Effector CD4-positive, alpha-beta T cell (primary cell): ENCODE measurements at regions not wholly inside any gene's neighbourhood (a gene's known extent, or its start where the extent isn't known, plus 50 kb on each side); places are given as distances from the start of the nearest gene placed in this dataset.
"Not testable (repeated sequence)": the region's sequence is repeated elsewhere in the genome, so short reads cannot be mapped to it uniquely, and the experiment has no call there.

Experiments used
- DNase-seq: peaks from one replicate; pipeline ENCODE4 v3.0.0-alpha.2; 2020

DNA sequence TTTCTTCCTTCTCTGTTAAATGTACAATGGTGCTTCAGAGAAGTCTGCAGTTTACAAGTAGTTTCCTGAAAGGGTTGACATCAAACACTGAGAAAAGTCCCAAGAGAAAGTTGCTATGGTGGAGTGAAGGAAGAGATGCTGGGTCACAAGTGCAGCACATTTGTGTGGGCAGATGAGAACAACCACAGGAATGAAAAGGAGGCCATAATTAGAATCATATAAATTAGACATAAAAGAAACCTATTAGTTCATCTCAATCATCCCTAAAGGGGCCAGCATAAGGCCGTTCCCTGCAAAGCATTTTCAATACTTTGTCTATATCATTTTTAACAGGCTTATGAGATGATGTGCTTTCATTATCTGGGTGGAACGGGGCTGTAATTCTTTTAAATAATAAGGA, 359.2 kb downstream of the IRS2 start:
- no peak for DNase-seq

DNA sequence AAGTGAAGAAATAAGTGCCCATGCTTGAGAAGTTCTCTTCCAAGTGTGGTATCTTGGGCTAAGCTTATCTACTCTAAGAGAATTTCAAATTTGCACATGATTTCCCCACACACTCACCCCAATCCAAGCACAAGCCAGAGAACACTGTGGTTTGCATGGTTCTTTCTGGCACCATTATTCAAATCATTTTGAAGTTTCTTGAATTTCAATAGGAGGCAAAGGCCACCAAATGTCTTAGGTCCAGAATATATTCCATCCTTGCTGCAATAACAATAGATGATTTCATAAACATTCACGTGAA, 359.7 kb downstream of the IRS2 start:
- no peak for DNase-seq

DNA sequence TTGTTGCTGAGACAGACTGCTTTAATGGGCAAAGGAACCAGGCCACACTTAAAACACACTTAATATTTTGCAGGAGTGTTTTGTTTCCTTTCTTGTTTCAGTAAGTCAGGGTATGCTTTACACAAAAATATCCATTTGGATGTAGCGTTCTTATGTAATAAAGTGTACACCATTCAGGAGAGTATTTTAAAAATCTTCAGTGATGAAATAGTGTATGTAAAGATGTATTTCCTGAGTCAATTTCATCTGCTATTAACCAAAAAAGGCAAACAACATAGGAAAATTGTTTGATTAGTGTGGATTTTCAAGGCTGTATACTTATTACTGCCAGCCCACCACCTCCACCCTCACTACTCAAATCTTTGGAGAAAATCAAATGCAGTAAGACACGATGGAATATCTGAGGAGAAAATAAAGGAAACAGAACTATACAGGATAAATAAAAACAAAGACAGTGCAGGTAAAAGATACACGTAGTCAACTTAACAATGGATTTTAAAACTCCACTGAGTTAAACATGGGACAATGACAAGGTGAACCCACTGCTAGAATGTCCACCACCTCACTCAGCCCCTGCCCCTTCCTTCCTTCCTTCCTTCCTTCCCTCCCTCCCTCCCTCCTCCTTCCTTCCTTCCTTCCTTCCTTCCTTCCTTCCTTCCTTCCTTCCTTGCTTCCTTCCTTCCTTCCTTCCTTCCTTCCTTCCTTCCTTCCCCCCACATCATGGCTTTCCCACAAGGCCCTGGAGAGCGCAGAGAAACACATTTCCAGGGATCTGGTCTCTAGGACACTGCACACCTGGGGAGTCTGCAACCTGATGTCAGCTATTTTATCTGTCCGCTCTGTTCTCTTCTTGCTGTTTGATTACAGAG, 360.3 kb downstream of the IRS2 start:
- DNase-seq, result no peak

DNA sequence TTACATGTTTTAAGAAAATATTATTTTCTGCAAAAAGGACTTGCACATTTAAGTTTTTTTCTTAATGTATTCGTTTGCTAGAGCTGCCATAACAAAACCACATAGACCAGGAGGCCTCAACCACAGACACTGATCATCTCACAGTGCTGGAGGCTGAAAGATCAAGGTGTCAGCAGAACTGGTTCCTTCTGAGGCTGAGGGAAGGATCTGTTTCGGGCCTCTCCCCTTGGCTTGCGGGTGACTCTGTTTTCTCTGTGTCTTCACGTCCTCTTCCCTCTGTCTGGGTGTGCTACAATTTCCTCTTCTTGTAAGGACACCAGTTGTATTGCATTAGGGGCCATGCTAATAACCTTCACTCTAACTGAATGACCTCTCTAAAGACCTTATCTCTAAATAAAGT, 364.2 kb downstream of the IRS2 start:
- no peak for DNase-seq

DNA sequence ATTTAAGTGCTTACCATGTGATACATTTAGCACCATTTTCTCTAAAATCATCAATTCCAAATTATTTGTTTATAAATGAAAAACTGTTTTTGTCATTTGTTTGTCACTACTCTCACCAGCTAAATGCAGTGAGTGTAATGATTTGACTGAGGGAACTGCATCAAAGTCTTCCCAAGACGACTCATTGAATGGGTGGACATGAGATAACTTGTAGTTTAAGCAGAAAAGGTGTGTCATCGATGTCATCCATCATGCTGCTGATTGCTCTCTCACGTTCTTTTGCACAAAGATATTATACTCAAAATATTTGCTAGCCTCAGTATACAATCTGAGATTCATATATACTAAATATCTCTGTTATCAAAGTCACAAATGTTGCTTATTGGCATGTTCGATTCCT, 366.5 kb downstream of the IRS2 start:
- no peak for DNase-seq

DNA sequence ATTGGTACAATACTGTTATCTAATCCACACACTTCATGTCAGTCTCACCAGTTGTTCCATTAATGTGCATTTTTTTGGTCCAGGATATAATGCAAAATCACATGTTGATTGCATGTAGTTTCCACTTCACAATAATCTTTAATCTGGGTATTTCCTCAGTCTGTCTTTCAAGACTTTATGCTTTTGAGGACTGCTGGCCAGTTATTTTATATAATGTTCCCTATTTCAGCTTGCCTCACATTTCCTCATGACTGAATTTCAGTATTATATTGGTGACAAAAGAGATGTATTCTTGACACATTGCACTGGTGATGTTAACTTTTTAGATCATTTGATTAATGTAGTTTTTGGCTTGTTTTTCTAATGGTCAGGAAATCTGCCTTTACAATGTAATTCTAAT, 368.3 kb downstream of the IRS2 start:
- DNase-seq, result no peak

DNA sequence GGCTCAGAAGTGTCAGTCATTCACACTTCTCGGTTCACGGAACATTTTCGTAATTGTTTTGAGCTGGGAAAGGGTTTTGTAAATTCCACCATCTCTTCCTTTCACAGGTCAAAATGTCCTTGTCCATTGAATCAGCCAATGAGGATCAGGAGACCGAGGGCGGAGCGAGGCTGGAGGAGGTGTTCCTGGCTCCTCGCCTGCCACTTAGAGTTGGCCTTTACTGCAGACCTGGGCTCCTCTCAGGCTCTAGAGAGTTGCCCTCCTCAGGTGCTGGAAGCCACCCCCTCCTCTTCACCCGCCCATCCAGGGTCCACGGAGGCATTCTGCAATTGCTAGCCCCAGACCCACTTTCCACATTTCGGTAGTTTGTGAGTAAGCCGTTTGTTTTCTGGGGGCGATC, 370.4 kb downstream of the IRS2 start:
- no peak for DNase-seq

DNA sequence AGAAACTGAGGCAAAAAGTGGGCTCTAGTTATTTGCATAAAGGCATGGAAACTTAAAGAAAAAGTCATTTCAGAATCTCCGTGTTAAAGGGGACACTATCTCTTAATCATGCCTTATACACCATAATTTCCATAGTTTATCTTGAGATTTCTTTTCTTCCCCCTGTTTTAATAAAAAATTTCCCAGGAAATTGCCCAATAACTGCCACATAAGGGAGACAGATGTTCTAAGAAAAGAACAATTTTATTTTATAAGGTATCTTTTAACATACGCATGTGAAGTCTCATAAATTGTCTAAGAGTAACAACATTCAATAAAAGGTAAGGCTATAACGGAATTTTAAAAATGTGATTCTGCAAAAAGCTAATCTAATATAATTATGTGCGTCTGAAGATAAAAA, 371.3 kb downstream of the IRS2 start:
- no peak for DNase-seq

DNA sequence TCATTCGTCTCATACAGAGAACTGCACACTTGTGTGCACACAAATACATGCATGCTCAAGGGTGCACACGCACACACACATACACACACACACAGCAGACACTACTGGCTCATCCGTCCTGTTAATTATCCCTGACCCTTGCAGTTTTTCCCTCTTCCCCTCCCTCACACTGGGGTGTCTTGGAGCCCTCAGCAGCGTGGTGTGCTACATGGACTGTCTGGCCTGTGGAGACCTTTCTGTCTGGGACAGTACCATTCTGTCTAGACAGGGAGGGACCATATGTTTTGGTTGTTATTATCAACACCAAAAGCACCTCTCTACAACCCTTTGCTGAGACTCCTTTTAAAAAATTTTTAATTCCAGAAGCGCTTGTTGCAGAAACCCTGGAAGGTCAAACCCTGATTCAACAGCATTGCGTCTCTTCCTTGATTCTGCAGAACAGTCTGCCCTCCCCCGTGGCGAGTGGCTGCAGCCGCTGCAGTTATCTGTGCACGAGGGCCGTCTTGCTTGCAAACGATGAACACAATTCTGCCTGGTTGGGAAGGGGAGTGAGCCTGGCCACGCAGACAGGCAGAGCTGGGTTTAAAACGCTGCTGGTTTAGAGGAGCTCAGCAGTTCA, 374.0 kb downstream of the IRS2 start:
- no peak for DNase-seq

DNA sequence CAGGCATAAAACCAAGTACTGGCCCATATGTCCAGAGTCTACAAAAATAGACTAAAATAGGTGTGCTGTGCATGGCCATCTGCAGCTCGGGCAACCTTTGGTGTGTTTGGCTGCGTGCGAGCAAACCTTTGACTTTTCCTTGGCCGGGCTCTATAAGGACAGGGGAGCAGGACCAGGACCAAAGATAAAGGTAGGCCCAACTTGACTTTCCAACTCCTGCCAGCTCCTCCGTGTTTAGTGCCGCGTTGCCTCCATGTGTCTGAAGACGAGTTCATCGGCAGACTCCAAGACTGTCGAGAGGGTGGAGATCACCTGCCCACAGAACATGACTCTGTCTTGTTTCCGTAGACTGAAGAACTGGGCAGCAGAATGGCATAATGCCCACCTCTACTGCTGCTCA, 375.5 kb downstream of the IRS2 start:
- DNase-seq, result no peak

DNA sequence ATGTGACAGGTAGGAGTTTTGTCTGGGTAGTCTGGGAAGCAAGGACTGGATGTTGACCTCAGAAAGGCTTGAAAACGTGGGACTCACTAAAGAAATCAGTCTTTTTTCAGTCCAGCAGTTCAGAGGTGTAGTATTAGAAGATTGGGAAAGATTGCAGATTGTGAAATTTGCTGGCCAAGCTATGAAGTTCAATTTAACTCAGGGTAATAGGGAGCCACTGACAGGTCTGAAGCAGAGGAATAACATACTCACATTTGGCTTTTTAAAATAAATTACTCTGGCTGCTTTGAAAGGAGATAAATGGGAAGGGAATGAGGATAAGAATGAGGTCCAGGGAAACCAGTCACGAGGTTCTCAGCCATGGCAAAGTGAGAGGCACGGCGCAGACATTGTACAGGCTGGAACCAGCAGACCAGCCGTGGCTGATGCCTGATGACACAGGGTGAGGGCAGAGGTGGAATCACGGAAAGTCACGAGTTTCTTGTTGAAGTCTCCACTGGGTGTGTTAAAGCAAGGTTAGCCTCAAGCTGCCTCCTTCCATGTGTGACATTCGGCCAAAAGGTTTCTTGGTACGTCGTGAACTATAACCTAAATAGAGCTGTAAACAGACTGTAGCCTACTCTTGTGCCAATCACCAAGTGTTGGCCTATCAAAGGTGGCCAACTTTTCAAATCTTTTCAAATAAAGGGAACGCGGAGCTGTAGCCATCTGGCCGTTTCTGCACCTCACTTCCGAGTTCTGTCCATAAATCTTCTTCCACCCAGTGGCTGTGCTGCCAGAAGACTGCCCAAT, 377.6 kb downstream of the IRS2 start:
- DNase-seq, result no peak

DNA sequence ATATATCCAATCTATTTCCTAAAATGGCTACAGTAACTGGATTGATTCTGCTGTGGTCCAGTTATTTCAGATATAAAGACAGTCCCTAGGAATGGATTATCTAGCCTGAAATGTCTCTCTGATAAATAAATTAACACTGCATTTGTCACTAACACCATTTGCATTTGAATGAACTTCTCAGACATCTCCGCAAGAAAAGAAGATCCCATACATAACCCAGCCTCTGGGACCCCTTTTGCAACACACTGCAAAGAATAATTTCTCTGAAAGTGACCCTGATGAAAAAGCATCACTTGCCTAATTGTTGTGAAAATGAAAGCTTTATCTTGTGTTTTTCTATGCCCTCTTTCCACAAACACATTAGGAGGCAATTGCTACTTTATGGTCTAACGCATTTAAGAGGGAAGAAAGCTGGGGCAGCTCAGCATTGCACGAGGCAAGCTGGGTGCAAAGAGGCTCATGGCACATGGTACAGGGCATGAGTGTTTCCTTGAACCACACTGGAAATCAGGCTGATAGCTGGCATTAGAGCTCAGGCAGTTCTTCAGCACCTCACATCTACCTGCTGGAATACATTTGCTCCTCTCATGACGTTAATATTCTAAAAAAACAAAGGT, 379.9 kb downstream of the IRS2 start:
- no peak for DNase-seq

DNA sequence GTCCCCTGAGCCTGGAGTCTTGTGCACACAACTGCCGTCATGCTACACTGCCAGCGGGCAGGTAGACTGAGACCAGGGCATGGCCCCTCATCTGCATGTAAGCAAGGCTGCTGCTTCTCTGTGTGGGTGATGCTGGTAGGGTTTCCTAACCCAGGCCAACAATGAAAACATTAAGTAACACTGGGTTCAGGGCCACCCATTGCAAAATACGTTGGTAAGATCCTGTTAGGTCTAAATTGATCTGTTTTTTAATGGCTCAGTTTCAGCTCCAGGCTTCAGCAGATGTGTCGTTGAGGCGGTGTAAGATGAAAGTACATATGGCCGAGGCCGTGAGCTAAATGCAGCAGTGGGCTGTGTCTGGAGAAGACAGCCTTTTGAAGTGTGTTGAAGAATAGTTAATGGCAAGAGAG, 383.4 kb downstream of the IRS2 start:
- DNase-seq, result no peak

DNA sequence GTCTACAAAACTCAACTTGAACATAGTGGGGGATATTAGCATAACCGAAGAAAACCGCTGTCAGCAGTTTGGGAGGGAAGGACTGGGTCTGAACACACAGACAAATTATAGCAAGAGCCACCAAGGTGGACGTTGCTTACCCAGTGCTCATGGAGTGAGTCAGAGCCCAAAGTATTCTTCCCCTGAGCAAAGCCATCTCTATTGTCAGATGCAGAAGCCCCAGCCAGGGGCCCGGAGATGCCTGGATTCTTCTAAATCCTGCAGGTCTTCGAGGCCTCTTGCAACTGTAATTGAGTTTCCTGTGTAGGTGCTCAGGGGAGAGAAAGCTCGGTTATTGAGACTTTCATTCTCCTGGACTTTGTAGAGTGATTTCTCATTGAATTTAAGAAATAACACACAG, 384.5 kb downstream of the IRS2 start:
- no peak for DNase-seq

DNA sequence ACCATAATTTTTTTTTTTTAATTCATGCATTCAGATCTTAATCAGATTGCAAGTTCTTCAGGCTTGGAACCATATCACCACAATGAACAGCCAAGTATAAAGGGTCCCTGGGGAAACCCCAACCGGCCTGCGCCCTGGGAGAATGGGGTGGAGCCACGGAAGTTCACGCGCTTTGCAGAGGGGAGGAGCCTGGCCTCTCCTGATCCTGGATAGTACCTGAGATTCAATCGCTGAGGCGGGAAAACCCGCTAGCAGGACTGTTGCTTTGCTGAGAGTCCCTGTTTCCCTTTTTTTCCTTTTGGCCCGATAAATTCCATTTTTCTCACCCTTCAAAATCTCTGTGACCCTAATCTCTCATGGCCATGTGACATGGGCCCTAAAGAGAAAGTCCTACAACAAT, 385.1 kb downstream of the IRS2 start:
- no peak for DNase-seq

DNA sequence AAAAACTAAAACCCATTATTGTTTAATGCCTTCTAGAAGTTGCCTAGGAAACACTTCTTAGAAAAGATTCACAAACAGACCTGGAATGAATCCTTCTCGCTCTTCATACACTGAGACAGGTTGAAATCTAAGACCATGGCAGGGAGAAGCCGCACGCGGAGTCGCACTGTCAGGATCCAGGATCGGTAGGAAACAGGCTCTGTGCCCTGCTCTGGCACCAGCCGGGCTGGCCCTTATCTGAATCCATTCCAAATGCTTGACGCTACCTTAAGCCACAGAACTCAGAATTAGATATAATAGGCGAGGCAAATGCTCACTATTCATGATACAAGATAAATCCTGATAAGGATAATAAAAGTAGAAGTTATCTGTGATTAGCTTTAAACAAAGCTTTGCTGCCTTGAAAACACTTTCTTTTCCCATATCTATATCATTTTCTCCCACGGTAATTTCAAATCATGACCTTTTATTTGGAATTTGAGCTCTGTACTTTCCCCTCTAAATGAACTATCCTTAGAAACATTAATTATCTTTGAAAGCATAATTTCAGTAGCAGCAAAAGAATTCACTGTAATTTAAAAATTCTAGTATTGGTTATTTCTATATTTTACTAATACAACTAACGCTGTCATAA, 385.6 kb downstream of the IRS2 start:
- DNase-seq, result no peak

DNA sequence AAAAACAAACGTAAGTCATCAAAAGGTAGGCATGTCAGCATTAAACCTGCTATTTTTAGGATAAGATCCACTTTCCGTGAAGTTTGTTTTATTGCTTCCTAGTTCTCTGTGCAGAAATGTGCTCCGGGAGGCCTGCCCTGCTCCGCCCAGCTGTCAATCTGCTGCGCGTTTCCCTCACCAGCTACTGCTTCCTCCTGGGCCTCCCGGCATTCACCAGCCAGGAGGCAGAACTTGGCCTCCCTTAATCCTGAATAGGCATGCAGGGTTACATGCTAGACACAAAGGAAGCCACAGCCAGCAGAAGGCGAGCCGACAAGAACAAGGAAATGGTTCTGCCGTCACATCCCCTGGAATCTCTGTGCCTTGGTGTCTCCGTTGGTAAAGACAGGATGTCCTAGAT, 386.2 kb downstream of the IRS2 start:
- no peak for DNase-seq

DNA sequence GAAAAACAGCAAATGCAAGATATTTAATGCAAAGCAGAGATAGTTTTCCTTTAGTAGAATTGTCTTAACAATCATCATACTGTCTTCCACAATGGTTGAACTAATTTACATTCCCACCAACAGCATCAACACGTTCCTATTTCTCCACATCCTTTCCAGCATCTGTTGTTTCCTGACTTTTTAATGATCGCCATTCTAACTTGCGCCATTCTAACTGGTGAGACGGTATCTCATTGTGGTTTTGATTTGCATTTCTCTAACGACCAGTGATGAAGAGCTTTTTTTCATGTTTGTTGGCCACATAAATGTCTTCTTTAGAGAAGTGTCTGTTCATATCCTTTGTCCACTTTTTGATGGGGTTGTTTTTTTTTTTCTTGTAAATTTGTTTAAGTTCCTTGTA, 388.3 kb downstream of the IRS2 start:
- DNase-seq, result not testable (repeated sequence)

DNA sequence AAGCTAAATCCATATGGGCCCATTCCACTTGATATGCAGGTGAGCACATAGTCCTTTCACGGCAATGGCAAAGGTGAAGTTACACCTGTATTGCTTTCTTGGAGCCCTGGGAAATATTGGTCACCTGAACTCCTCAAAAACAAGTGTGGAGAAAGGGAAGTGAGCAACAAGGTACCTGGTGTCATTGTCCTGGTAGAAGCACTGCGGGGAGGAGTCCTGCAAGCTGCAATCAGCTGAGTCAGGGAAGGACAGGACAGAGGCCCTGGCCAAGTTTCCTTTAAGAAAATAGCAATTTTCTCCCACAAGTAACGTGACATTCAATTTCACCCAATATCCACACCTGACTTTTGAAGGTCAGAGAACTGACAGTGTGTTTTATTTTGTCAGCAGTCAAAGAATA, 389.1 kb downstream of the IRS2 start:
- DNase-seq, result no peak

DNA sequence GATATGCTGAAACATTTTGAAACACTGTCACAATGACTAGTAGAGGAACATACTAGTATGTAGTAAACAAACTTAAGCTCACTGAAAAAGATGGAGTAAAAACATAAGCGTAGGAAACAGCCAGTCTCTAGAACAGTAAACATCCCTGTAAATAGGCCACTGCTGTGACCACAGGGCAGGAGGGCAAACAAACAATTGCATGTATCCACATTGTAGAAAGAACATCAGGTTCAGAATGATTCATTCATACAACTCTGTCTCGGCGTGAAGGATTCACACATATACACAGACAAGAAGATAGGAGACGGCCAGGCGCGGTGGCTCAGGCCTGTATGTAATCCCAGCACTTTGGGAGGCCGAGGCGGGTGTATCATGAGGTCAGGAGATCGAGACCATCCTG, 390.1 kb downstream of the IRS2 start:
- DNase-seq, result no peak

DNA sequence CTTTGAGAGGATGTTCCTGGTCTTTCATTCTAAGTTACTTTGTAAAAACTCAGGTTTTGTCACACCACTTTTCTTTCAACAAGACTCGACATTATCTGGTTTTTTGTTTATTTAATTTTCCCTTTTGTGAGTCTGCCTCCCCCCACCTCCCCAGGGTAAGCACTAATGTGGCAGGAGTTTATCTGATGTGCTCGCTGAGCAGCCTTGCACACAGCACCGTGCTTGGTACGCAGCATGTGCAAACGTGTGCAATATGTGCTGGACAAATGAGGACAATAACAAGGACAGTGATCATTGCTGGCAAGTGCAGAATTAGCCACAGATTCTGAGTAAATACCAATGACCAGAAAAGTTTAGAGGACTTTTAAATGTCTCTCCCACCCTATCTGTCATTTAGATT, 391.4 kb downstream of the IRS2 start:
- DNase-seq, result no peak

DNA sequence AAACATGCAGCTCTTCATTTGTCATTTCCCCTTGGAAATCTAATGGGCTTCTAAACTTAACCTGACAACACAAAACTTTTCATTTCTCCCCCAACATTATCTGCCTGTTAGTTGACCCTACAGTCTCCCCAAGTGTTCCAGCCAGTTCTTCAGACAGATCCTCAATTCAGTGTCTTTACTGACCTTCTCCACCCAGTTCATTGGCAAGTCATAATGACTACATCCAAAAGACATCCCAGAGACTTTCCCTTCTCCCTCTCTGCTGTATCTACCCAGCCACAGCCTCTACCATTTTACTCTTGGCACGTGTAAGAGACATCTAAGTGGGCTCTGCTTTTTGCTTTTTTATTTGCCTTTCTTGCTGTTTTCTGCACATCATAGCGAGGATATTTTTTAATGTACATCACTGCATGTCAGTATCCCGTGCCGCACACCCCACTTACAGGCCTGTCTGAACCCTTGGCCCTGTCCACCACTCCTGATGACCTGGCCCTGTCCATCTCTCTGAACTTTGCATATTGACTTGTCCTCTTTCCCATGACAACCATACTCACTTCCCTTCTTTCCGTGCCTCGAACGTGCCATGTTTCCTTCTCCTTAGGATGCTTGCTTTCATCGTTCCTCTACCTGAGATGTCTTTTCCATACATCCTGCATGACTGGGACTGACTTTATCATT, 391.9 kb downstream of the IRS2 start:
- DNase-seq, result no peak

DNA sequence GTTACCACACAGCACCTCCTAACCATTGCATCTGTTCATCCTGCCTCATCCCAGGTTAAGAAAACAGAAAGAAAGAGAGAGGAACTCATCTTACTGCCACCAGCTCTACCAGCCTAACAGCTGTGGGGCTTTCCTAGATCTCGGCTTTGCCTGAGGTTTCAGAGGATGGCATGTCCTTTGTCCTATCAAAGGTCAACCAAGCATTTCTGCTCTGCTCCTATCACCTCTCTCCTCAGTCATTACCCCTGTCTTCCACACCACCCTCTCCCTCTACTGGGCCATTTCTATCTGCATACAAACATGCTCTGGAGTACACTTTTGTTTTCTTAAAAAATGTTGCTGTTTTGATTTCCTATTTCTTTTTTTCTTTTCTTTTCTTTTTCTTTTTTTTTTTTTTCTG, 393.3 kb downstream of the IRS2 start:
- no peak for DNase-seq
